ENCODE measurements at regions not wholly inside any gene's neighbourhood (a gene's known extent, or its start where the extent isn't known, plus 50 kb on each side); places are given as distances from the start of the nearest gene placed in this dataset.

DNA sequence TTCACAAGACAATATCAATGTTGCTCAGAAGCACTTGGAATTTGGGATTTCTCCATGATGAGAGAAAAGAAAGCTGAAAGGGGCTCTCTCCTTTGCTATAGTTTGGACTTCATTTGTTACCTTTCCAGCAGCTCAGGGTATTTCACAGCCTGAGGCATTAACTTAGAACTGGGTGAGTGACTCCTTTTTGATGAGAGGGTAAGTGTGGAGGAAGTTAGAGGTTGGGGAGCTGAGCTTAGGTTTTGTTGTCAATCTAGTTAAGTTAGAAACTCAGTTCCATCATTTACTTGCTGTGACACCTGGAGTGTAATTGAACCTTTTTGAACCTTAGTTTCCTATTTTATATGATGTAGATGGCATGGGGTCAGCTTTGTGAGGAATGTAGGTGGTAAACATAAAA, 359.1 kb downstream of the PDCD6IP start:
- no peak for TF ChIP-seq POLR2A (IDR thresholded peaks at IDR 0.05; ENCODE audit: low read length)
- TF ChIP-seq GATA1 (IDR thresholded peaks at IDR 0.05; ENCODE audit: low read depth, low read length) = no peak
